Esophagus squamous epithelium (tissue), 5 donors: ENCODE measurements at regions not wholly inside any gene's neighbourhood (a gene's known extent, or its start where the extent isn't known, plus 50 kb on each side); places are given as distances from the start of the nearest gene placed in this dataset.
"Not testable (repeated sequence)": the region's sequence is repeated elsewhere in the genome, so short reads cannot be mapped to it uniquely, and the experiment has no call there.

Experiments used
- DNase-seq: peaks from one replicate; lab custom pipeline; 2025; lab: John Stamatoyannopoulos, UW
- H3K27ac ChIP-seq, 4 donors: fragments of 200-600 bp; sonication (generic); one replicate each; pipeline ENCODE4 v1.5.1; 2016 to 2019; ENCODE audit warnings: mild to moderate bottlenecking in 1 of 4
- H3K27me3 ChIP-seq, 4 donors: fragments of 200-600 bp; sonication (generic); 1 replicate in 3 of 4; 2 replicates in 1 of 4; pipeline versions ENCODE4 v1.5.1 to v1.6.0; 2017 to 2021; ENCODE audit warnings: antibody characterized with exemption in 1 of 4
- H3K36me3 ChIP-seq, 3 donors: fragments of 200-600 bp; sonication (generic); one replicate each; pipeline ENCODE4 v1.5.1; 2016 to 2019
- H3K4me1 ChIP-seq, 3 donors: fragments of 200-600 bp; sonication (generic); one replicate each; pipeline ENCODE4 v1.5.1; 2017 to 2019
- H3K4me3 ChIP-seq, 4 donors: fragments of 200-600 bp; sonication (generic); 1 replicate in 3 of 4; 2 replicates in 1 of 4; pipeline ENCODE4 v1.5.1; 2016 to 2019; ENCODE audit warnings: mild to moderate bottlenecking in 2 of 4, moderate library complexity in 1 of 4
- H3K9me3 ChIP-seq, 3 donors: fragments of 200-600 bp; sonication (generic); one replicate each; pipeline ENCODE4 v1.5.1; 2016 to 2019
- CTCF ChIP-seq, 6 experiments: fragments of 450-650 bp in 4 of 6; fragments of 200-600 bp in 2 of 6; sonication (generic) in 2 of 6; IDR thresholded peaks; one replicate each; pipeline ENCODE4 v1.5.1; 2016 to 2019; ENCODE audit warnings: antibody characterized with exemption in 6 of 6, mild to moderate bottlenecking in 4 of 6, moderate library complexity in 4 of 6
- POLR2A ChIP-seq, 4 donors: fragments of 450-650 bp; IDR thresholded peaks; one replicate each; pipeline ENCODE4 v1.6.1; 2017; ENCODE audit warnings: antibody characterized with exemption in 4 of 4, mild to moderate bottlenecking in 4 of 4, moderate library complexity in 3 of 4
- WGBS, 2 donors: methylation state at CpG; one replicate each; pipeline ENCODE4 v1.1.5; 2018; 5-methylcytosine and 5-hydroxymethylcytosine counted together
- intact Hi-C: fragments of 100-400 bp; cut with DNase I; formaldehyde crosslinking; loops from one replicate; pipeline ENCODE4 v1.15.0; 2022
- donor health status: DM: yes; HTN: yes; CAD: no.

GRCh38 chr7:81226234-81226633 lies 307.4 kb upstream of the SEMA3C start:
- TF ChIP-seq POLR2A (IDR thresholded peaks at IDR 0.05): no peak
- TF ChIP-seq CTCF (IDR thresholded peaks at IDR 0.05): no peak
- WGBS, 2 donors: 90 to 95% methylated on average over 3 of the region's 3 CpGs
- intact Hi-C loops: no loop called here
- H3K4me1 ChIP-seq: no peaks in the 10 kb centered on the region
- no peaks in the 10 kb centered on the region for H3K27me3 ChIP-seq
- no peak overlapping the region for H3K4me3 ChIP-seq
- DNase-seq: no peak
- H3K27ac ChIP-seq: no peak overlapping the region
- H3K9me3 ChIP-seq: peaks cover 0 to 9% (median 8%) of the 10 kb centered on the region in 3 donors
- no peaks in the 10 kb centered on the region for H3K36me3 ChIP-seq

GRCh38 chr7:81222692-81223091 lies 303.8 kb upstream of the SEMA3C start:
- DNase-seq, H3K4me1 ChIP-seq, H3K9me3 ChIP-seq, H3K27ac ChIP-seq, H3K4me3 ChIP-seq, H3K36me3 ChIP-seq, H3K27me3 ChIP-seq, intact Hi-C loops: not testable (repeated sequence)
- WGBS, 2 donors: 93 to 100% methylated on average over 1 to 2 of the region's 2 CpGs

GRCh38 chr7:81221527-81222217 lies 302.8 kb upstream of the SEMA3C start:
- no peaks in the 10 kb centered on the region for H3K36me3 ChIP-seq
- H3K27me3 ChIP-seq: no peaks in the 10 kb centered on the region
- no peaks in the 10 kb centered on the region for H3K4me1 ChIP-seq
- DNase-seq: no peak
- no peak overlapping the region for H3K4me3 ChIP-seq
- 46 to 64% methylated on average over 3 of the region's 3 CpGs for WGBS, 2 donors
- intact Hi-C loops: no loop called here
- no peak overlapping the region for H3K27ac ChIP-seq
- TF ChIP-seq POLR2A (IDR thresholded peaks at IDR 0.05) (no peak), CTCF (IDR thresholded peaks at IDR 0.05) (no peak)
- peaks cover 0 to 9% (median 8%) of the 10 kb centered on the region in 3 donors for H3K9me3 ChIP-seq

DNA sequence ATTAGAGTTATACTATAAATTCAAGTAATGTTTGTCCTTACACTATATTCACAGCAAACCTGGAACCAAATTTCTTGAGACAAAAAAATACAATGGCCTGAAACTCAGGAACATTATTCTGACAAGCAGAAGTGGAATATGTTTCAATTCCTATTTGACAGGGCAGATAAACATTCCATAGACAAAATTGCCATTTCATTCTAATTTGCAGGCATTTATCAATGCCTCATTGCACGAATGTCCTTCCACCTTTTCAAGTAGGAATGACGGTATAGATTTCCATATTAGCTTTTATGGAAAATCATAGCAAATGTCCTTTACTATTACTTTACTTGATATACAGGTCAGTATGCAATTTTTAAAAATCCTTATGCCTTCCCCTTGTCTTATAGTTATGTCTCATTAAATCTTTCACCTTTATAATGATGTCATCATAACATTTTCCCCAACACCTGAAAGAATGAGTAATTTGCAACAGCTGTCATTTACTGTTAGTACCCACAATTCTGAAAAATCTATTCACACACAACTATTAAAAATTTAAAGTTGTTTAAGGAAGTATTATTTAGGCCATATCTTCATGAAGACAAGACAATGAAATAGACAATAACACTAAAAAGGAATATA lies 299.7 kb upstream of the SEMA3C start:
- H3K9me3 ChIP-seq: peaks cover 0 to 9% (median 4%) of the 10 kb centered on the region in 3 donors
- no peak overlapping the region for H3K27ac ChIP-seq
- intact Hi-C loops: no loop called here
- WGBS, 2 donors: 80 to 81% methylated on average over 2 of the region's 2 CpGs
- H3K4me1 ChIP-seq: no peaks in the 10 kb centered on the region
- no peak for TF ChIP-seq POLR2A (IDR thresholded peaks at IDR 0.05)
- TF ChIP-seq CTCF (IDR thresholded peaks at IDR 0.05): no peak
- no peaks in the 10 kb centered on the region for H3K27me3 ChIP-seq
- no peak overlapping the region for H3K4me3 ChIP-seq
- no peaks in the 10 kb centered on the region for H3K36me3 ChIP-seq
- DNase-seq: no peak

- TF ChIP-seq POLR2A (IDR thresholded peaks at IDR 0.05) (no peak), CTCF (IDR thresholded peaks at IDR 0.05) (no peak)
- no peaks in the 10 kb centered on the region for H3K4me1 ChIP-seq
- H3K4me3 ChIP-seq: no peak overlapping the region
- no peak for DNase-seq
- H3K27ac ChIP-seq: no peak overlapping the region
- no peaks in the 10 kb centered on the region for H3K36me3 ChIP-seq
- H3K9me3 ChIP-seq: no peaks in the 10 kb centered on the region
- intact Hi-C loops: no loop called here
- no peaks in the 10 kb centered on the region for H3K27me3 ChIP-seq
Observed at GRCh38 chr7:81213394-81213793, 294.5 kb upstream of the SEMA3C start.
